H1 (cell line): ENCODE measurements at regions not wholly inside any gene's neighbourhood (a gene's known extent, or its start where the extent isn't known, plus 50 kb on each side); places are given as distances from the start of the nearest gene placed in this dataset.

Experiments
- EGR1 ChIP-seq: IDR thresholded peaks from 2 replicates; pipeline ENCODE4 v1.6.1; 2011; ENCODE audit warnings: low read depth, low read length, borderline replicate concordance
- JUN ChIP-seq: IDR thresholded peaks from 2 replicates; pipeline ENCODE4 v1.6.1; 2011; ENCODE audit warnings: low read depth, mild to moderate bottlenecking, improper control_type of control experiment, low read length
- KDM1A ChIP-seq: fragments of 200-600, 300-600 bp; sonication (generic); IDR thresholded peaks from 2 replicates; pipeline ENCODE4 v1.7.1; 2016; ENCODE audit warnings: mild to moderate bottlenecking, low read length, borderline replicate concordance
- PHF8 ChIP-seq: fragments of 200-600 bp; sonication (generic); conservative IDR thresholded peaks from 2 replicates; pipeline ENCODE4 v1.7.1; 2012; ENCODE audit warnings: low read depth, mild to moderate bottlenecking, inconsistent platforms, low read length, moderate library complexity
- RAD21 ChIP-seq, 2 experiments: IDR thresholded peaks in 1 of 2; conservative IDR thresholded peaks in 1 of 2; 2 replicates each; pipeline ENCODE4 v1.6.1; 2011; ENCODE audit warnings: low read depth in 2 of 2, low read length in 2 of 2, improper control_type of control experiment in 1 of 2, inconsistent platforms in 1 of 2, mild to moderate bottlenecking in 1 of 2, moderate library complexity in 1 of 2
- RFX5 ChIP-seq: IDR thresholded peaks from 2 replicates; pipeline ENCODE4 v1.6.1; 2011; ENCODE audit warnings: low read depth, low read length, improper control_type of control experiment, borderline replicate concordance
- TAF1 ChIP-seq: IDR thresholded peaks from 2 replicates; pipeline ENCODE4 v1.6.1; 2011; ENCODE audit warnings: mild to moderate bottlenecking, low read depth, low read length
- TEAD4 ChIP-seq: IDR thresholded peaks from 2 replicates; pipeline ENCODE4 v1.6.1; 2012; ENCODE audit warnings: low read depth, low read length, inconsistent platforms, mixed read lengths
- YY1 ChIP-seq: IDR thresholded peaks from 2 replicates; pipeline ENCODE4 v1.6.1; 2011; ENCODE audit warnings: low read depth, mild to moderate bottlenecking, low read length
- TF ChIP-seq, protein P1 (sequence below), 3 experiments: IDR thresholded peaks; 1 replicate in 2 of 3; 2 replicates in 1 of 3; pipeline versions ENCODE4 v1.5.1 to v1.6.1; 2011; ENCODE audit warnings: low read length in 3 of 3, mild to moderate bottlenecking in 3 of 3, inconsistent platforms in 2 of 3, low read depth in 1 of 3, moderate library complexity in 1 of 3; ENCODE audit not compliant: insufficient read depth in 1 of 3; ENCODE audit errors: control extremely low read depth in 1 of 3
- TF ChIP-seq, protein P2 (sequence below): fragments of 300-600 bp; sonication (generic); IDR thresholded peaks from 2 replicates; pipeline ENCODE4 v1.7.1; 2012; ENCODE audit warnings: low read length, moderate library complexity, mild to moderate bottlenecking, inconsistent platforms; ENCODE audit not compliant: insufficient replicate concordance
- TF ChIP-seq, protein P3 (sequence below): IDR thresholded peaks from 2 replicates; pipeline ENCODE4 v1.6.1; 2011; ENCODE audit warnings: low read length, improper control_type of control experiment

DNA sequence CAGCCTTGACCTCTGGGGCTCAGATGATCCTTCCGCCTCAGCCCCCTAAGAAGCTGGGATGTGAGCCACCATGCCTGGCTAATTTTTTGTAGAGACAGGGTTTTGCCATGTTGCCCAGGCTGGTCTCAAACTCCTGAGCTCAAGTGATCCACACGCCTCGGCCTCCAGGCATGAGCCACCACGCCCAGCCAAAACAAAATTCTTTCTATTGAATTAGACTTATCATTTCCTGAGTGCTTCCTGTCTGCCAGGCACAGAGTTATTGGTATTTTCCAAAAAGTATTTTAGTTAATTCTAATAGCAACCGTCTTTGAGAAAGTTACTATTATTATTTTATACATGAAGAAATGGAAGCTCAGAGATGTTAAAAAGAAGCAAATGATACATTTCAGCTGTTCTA lies 61.4 kb upstream of the LMO2 start:
- TF ChIP-seq, protein P1, sequence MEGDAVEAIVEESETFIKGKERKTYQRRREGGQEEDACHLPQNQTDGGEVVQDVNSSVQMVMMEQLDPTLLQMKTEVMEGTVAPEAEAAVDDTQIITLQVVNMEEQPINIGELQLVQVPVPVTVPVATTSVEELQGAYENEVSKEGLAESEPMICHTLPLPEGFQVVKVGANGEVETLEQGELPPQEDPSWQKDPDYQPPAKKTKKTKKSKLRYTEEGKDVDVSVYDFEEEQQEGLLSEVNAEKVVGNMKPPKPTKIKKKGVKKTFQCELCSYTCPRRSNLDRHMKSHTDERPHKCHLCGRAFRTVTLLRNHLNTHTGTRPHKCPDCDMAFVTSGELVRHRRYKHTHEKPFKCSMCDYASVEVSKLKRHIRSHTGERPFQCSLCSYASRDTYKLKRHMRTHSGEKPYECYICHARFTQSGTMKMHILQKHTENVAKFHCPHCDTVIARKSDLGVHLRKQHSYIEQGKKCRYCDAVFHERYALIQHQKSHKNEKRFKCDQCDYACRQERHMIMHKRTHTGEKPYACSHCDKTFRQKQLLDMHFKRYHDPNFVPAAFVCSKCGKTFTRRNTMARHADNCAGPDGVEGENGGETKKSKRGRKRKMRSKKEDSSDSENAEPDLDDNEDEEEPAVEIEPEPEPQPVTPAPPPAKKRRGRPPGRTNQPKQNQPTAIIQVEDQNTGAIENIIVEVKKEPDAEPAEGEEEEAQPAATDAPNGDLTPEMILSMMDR (IDR thresholded peaks at IDR 0.05; ENCODE audit: control extremely low read depth in 1 of 3, insufficient read depth in 1 of 3, low read depth in 1 of 3, low read length in 3 of 3), result no peak
- no peak for TF ChIP-seq TAF1
- no peak for TF ChIP-seq RAD21 (IDR thresholded peaks at IDR 0.05 in 1 of 2, conservative IDR thresholded peaks at IDR 0.05 in 1 of 2; ENCODE audit: low read depth in 2 of 2, low read length in 2 of 2)
- TF ChIP-seq, protein P2, sequence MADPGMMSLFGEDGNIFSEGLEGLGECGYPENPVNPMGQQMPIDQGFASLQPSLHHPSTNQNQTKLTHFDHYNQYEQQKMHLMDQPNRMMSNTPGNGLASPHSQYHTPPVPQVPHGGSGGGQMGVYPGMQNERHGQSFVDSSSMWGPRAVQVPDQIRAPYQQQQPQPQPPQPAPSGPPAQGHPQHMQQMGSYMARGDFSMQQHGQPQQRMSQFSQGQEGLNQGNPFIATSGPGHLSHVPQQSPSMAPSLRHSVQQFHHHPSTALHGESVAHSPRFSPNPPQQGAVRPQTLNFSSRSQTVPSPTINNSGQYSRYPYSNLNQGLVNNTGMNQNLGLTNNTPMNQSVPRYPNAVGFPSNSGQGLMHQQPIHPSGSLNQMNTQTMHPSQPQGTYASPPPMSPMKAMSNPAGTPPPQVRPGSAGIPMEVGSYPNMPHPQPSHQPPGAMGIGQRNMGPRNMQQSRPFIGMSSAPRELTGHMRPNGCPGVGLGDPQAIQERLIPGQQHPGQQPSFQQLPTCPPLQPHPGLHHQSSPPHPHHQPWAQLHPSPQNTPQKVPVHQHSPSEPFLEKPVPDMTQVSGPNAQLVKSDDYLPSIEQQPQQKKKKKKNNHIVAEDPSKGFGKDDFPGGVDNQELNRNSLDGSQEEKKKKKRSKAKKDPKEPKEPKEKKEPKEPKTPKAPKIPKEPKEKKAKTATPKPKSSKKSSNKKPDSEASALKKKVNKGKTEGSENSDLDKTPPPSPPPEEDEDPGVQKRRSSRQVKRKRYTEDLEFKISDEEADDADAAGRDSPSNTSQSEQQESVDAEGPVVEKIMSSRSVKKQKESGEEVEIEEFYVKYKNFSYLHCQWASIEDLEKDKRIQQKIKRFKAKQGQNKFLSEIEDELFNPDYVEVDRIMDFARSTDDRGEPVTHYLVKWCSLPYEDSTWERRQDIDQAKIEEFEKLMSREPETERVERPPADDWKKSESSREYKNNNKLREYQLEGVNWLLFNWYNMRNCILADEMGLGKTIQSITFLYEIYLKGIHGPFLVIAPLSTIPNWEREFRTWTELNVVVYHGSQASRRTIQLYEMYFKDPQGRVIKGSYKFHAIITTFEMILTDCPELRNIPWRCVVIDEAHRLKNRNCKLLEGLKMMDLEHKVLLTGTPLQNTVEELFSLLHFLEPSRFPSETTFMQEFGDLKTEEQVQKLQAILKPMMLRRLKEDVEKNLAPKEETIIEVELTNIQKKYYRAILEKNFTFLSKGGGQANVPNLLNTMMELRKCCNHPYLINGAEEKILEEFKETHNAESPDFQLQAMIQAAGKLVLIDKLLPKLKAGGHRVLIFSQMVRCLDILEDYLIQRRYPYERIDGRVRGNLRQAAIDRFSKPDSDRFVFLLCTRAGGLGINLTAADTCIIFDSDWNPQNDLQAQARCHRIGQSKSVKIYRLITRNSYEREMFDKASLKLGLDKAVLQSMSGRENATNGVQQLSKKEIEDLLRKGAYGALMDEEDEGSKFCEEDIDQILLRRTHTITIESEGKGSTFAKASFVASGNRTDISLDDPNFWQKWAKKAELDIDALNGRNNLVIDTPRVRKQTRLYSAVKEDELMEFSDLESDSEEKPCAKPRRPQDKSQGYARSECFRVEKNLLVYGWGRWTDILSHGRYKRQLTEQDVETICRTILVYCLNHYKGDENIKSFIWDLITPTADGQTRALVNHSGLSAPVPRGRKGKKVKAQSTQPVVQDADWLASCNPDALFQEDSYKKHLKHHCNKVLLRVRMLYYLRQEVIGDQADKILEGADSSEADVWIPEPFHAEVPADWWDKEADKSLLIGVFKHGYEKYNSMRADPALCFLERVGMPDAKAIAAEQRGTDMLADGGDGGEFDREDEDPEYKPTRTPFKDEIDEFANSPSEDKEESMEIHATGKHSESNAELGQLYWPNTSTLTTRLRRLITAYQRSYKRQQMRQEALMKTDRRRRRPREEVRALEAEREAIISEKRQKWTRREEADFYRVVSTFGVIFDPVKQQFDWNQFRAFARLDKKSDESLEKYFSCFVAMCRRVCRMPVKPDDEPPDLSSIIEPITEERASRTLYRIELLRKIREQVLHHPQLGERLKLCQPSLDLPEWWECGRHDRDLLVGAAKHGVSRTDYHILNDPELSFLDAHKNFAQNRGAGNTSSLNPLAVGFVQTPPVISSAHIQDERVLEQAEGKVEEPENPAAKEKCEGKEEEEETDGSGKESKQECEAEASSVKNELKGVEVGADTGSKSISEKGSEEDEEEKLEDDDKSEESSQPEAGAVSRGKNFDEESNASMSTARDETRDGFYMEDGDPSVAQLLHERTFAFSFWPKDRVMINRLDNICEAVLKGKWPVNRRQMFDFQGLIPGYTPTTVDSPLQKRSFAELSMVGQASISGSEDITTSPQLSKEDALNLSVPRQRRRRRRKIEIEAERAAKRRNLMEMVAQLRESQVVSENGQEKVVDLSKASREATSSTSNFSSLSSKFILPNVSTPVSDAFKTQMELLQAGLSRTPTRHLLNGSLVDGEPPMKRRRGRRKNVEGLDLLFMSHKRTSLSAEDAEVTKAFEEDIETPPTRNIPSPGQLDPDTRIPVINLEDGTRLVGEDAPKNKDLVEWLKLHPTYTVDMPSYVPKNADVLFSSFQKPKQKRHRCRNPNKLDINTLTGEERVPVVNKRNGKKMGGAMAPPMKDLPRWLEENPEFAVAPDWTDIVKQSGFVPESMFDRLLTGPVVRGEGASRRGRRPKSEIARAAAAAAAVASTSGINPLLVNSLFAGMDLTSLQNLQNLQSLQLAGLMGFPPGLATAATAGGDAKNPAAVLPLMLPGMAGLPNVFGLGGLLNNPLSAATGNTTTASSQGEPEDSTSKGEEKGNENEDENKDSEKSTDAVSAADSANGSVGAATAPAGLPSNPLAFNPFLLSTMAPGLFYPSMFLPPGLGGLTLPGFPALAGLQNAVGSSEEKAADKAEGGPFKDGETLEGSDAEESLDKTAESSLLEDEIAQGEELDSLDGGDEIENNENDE, result no peak
- TF ChIP-seq RFX5, result no peak
- no peak for TF ChIP-seq YY1
- TF ChIP-seq TEAD4, result no peak
- no peak for TF ChIP-seq KDM1A
- no peak for TF ChIP-seq PHF8
- TF ChIP-seq, protein P3, sequence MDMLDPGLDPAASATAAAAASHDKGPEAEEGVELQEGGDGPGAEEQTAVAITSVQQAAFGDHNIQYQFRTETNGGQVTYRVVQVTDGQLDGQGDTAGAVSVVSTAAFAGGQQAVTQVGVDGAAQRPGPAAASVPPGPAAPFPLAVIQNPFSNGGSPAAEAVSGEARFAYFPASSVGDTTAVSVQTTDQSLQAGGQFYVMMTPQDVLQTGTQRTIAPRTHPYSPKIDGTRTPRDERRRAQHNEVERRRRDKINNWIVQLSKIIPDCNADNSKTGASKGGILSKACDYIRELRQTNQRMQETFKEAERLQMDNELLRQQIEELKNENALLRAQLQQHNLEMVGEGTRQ, result no peak
- TF ChIP-seq JUN, result no peak
- TF ChIP-seq EGR1, result no peak
